ENCODE measurements at regions not wholly inside any gene's neighbourhood (a gene's known extent, or its start where the extent isn't known, plus 50 kb on each side); places are given as distances from the start of the nearest gene placed in this dataset.

DNA sequence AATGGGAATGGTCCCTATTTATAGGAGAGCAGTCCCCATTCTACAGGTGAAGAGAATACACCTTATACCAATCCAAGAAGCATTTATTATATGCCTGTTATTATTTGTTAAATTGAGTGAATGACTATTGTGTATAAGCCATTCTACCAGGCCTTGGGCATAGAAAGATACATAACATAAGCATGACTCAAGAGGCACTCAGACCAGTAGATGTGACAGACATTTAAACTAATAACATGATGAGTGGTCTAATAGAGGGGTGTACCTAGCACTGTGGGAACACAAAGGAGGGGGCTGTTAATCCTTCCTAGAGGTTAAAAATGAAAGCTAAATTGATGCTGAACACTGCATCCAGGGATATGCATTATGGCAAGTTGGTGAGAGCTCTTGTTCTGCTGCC lies 145.0 kb upstream of the TNC start:
- H2BK15ac ChIP-seq (replicated peaks; ENCODE audit: low read depth): no peak overlapping the region
- no peak overlapping the region for H4K5ac ChIP-seq (ENCODE audit: low read length)
- no peak overlapping the region for H3K4ac ChIP-seq (ENCODE audit: low read depth, low read length)
- H2BK5ac ChIP-seq (ENCODE audit: low read length): no peak overlapping the region
- no peak overlapping the region for H3K27ac ChIP-seq (ENCODE audit: low read depth, low read length)
- no peak overlapping the region for H4K8ac ChIP-seq (ENCODE audit: low read depth, low read length)
- no peaks in the 10 kb centered on the region for H3K79me2 ChIP-seq (ENCODE audit: control insufficient read depth, insufficient read depth, low read length)
- no peak overlapping the region for H2BK120ac ChIP-seq (ENCODE audit: low read depth, low read length)
- H3K79me1 ChIP-seq (ENCODE audit: low read length): no peaks in the 10 kb centered on the region
- no peak overlapping the region for H3K23ac ChIP-seq (ENCODE audit: low read length)
- H3K4me1 ChIP-seq (ENCODE audit: control insufficient read depth, low read depth, low read length): no peaks in the 10 kb centered on the region
- no peak for DNase-seq
- no peak overlapping the region for H3K4me3 ChIP-seq (ENCODE audit: low read length)
- H3K27me3 ChIP-seq (ENCODE audit: insufficient read depth, low read length, poor library complexity): no peaks in the 10 kb centered on the region
- no peak overlapping the region for H3K18ac ChIP-seq (ENCODE audit: low read length)
- H2AK5ac ChIP-seq (ENCODE audit: low read length): no peak overlapping the region
- no peak overlapping the region for H3K56ac ChIP-seq (ENCODE audit: low read length)
- no peaks in the 10 kb centered on the region for H3K36me3 ChIP-seq (ENCODE audit: control insufficient read depth, insufficient read depth, low read length)
- H3K4me2 ChIP-seq (ENCODE audit: low read length): no peak overlapping the region
- no peak overlapping the region for H3K9ac ChIP-seq (ENCODE audit: low read length)

- Histone ChIP-seq H2BK120ac (ENCODE audit: low read depth, low read length) (no peak overlapping the region), H2BK15ac (replicated peaks; ENCODE audit: low read depth) (no peak overlapping the region), H3K27me3 (ENCODE audit: insufficient read depth, low read length, poor library complexity) (no peaks in the 10 kb centered on the region), H3K36me3 (ENCODE audit: control insufficient read depth, insufficient read depth, low read length) (no peaks in the 10 kb centered on the region), H3K9ac (ENCODE audit: low read length) (no peak overlapping the region), H2AK5ac (ENCODE audit: low read length) (no peak overlapping the region), H3K56ac (ENCODE audit: low read length) (no peak overlapping the region), H3K4me2 (ENCODE audit: low read length) (no peak overlapping the region), H3K27ac (ENCODE audit: low read depth, low read length) (no peak overlapping the region), H3K4me1 (ENCODE audit: control insufficient read depth, low read depth, low read length) (no peaks in the 10 kb centered on the region), H3K18ac (ENCODE audit: low read length) (no peak overlapping the region), H4K8ac (ENCODE audit: low read depth, low read length) (no peak overlapping the region), H3K79me2 (ENCODE audit: control insufficient read depth, insufficient read depth, low read length) (no peaks in the 10 kb centered on the region), H3K23ac (ENCODE audit: low read length) (no peak overlapping the region), H3K4ac (ENCODE audit: low read depth, low read length) (no peak overlapping the region), H2BK5ac (ENCODE audit: low read length) (no peak overlapping the region), H3K79me1 (ENCODE audit: low read length) (no peaks in the 10 kb centered on the region), H4K5ac (ENCODE audit: low read length) (no peak overlapping the region), H3K4me3 (ENCODE audit: low read length) (no peak overlapping the region)
- no peak for DNase-seq
- no CpG with 5 or more reads among the region's 2 CpGs for WGBS (ENCODE audit: extremely low coverage, insufficient coverage, low lambda C conversion rate)
Measured at GRCh38 chr9:115263371-115264075, 145.6 kb upstream of the TNC start.

DNA sequence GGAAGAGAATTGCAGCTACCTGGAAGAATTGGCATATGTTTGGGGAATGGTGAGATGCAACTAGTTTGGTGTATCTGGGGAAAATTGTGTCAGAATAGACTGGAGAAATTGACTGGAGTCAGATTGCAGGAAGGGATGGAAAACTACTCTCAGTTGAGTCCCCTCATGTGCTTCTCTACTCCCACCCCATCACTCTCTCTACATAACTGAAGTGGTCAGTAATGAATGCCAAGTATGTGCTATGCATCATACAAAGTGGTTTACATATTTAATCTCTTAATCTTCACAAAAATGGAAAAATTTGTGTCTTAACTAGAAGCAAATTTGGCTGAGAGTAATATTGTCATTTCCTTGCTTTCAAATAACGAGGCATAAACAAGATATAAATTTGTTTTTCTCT lies 146.4 kb upstream of the TNC start:
- H2BK5ac ChIP-seq (ENCODE audit: low read length): no peak overlapping the region
- H3K18ac ChIP-seq (ENCODE audit: low read length): no peak overlapping the region
- no peak overlapping the region for H3K9ac ChIP-seq (ENCODE audit: low read length)
- H3K27me3 ChIP-seq (ENCODE audit: insufficient read depth, low read length, poor library complexity): no peaks in the 10 kb centered on the region
- H3K79me2 ChIP-seq (ENCODE audit: control insufficient read depth, insufficient read depth, low read length): no peaks in the 10 kb centered on the region
- H2BK15ac ChIP-seq (replicated peaks; ENCODE audit: low read depth): no peak overlapping the region
- no CpG with 5 or more reads among the region's 1 CpG for WGBS (ENCODE audit: extremely low coverage, insufficient coverage, low lambda C conversion rate)
- H3K4me2 ChIP-seq (ENCODE audit: low read length): no peak overlapping the region
- H4K8ac ChIP-seq (ENCODE audit: low read depth, low read length): no peak overlapping the region
- H3K36me3 ChIP-seq (ENCODE audit: control insufficient read depth, insufficient read depth, low read length): no peaks in the 10 kb centered on the region
- H2BK120ac ChIP-seq (ENCODE audit: low read depth, low read length): no peak overlapping the region
- no peak overlapping the region for H2AK5ac ChIP-seq (ENCODE audit: low read length)
- no peak overlapping the region for H3K4me3 ChIP-seq (ENCODE audit: low read length)
- no peak overlapping the region for H3K23ac ChIP-seq (ENCODE audit: low read length)
- no peak overlapping the region for H3K4ac ChIP-seq (ENCODE audit: low read depth, low read length)
- no peaks in the 10 kb centered on the region for H3K4me1 ChIP-seq (ENCODE audit: control insufficient read depth, low read depth, low read length)
- H3K79me1 ChIP-seq (ENCODE audit: low read length): no peaks in the 10 kb centered on the region
- no peak for DNase-seq
- H3K56ac ChIP-seq (ENCODE audit: low read length): no peak overlapping the region
- H3K27ac ChIP-seq (ENCODE audit: low read depth, low read length): no peak overlapping the region
- no peak overlapping the region for H4K5ac ChIP-seq (ENCODE audit: low read length)

GRCh38 chr9:115267790-115268189 lies 149.8 kb upstream of the TNC start:
- H4K8ac ChIP-seq (ENCODE audit: low read depth, low read length): no peak overlapping the region
- H2AK5ac ChIP-seq (ENCODE audit: low read length): no peak overlapping the region
- H3K36me3 ChIP-seq (ENCODE audit: control insufficient read depth, insufficient read depth, low read length): no peaks in the 10 kb centered on the region
- no peak overlapping the region for H2BK120ac ChIP-seq (ENCODE audit: low read depth, low read length)
- H3K79me2 ChIP-seq (ENCODE audit: control insufficient read depth, insufficient read depth, low read length): no peaks in the 10 kb centered on the region
- H3K9ac ChIP-seq (ENCODE audit: low read length): no peak overlapping the region
- no peak overlapping the region for H3K4me2 ChIP-seq (ENCODE audit: low read length)
- no peaks in the 10 kb centered on the region for H3K79me1 ChIP-seq (ENCODE audit: low read length)
- WGBS (ENCODE audit: extremely low coverage, insufficient coverage, low lambda C conversion rate): 100% methylated on average over 1 of the region's 3 CpGs
- H3K56ac ChIP-seq (ENCODE audit: low read length): no peak overlapping the region
- no peaks in the 10 kb centered on the region for H3K4me1 ChIP-seq (ENCODE audit: control insufficient read depth, low read depth, low read length)
- no peaks in the 10 kb centered on the region for H3K27me3 ChIP-seq (ENCODE audit: insufficient read depth, low read length, poor library complexity)
- no peak overlapping the region for H2BK15ac ChIP-seq (replicated peaks; ENCODE audit: low read depth)
- H3K27ac ChIP-seq (ENCODE audit: low read depth, low read length): no peak overlapping the region
- H3K4ac ChIP-seq (ENCODE audit: low read depth, low read length): no peak overlapping the region
- no peak overlapping the region for H2BK5ac ChIP-seq (ENCODE audit: low read length)
- no peak overlapping the region for H3K4me3 ChIP-seq (ENCODE audit: low read length)
- H3K23ac ChIP-seq (ENCODE audit: low read length): no peak overlapping the region
- no peak overlapping the region for H4K5ac ChIP-seq (ENCODE audit: low read length)
- no peak overlapping the region for H3K18ac ChIP-seq (ENCODE audit: low read length)
- peak; percentile 38 for DNase-seq

- Histone ChIP-seq H3K56ac (ENCODE audit: low read length) (no peak overlapping the region), H3K9ac (ENCODE audit: low read length) (no peak overlapping the region), H3K36me3 (ENCODE audit: control insufficient read depth, insufficient read depth, low read length) (no peaks in the 10 kb centered on the region), H3K79me1 (ENCODE audit: low read length) (no peaks in the 10 kb centered on the region), H2AK5ac (ENCODE audit: low read length) (no peak overlapping the region), H3K18ac (ENCODE audit: low read length) (no peak overlapping the region), H3K23ac (ENCODE audit: low read length) (no peak overlapping the region), H2BK120ac (ENCODE audit: low read depth, low read length) (no peak overlapping the region), H3K4ac (ENCODE audit: low read depth, low read length) (no peak overlapping the region), H3K27me3 (ENCODE audit: insufficient read depth, low read length, poor library complexity) (no peaks in the 10 kb centered on the region), H3K27ac (ENCODE audit: low read depth, low read length) (no peak overlapping the region), H4K8ac (ENCODE audit: low read depth, low read length) (no peak overlapping the region), H3K4me1 (ENCODE audit: control insufficient read depth, low read depth, low read length) (peaks cover 3% of the 10 kb centered on the region), H3K79me2 (ENCODE audit: control insufficient read depth, insufficient read depth, low read length) (no peaks in the 10 kb centered on the region), H3K4me3 (ENCODE audit: low read length) (no peak overlapping the region), H2BK5ac (ENCODE audit: low read length) (no peak overlapping the region), H4K5ac (ENCODE audit: low read length) (no peak overlapping the region), H2BK15ac (replicated peaks; ENCODE audit: low read depth) (no peak overlapping the region), H3K4me2 (ENCODE audit: low read length) (no peak overlapping the region)
- no peak for DNase-seq
- no CpG with 5 or more reads among the region's 5 CpGs for WGBS (ENCODE audit: extremely low coverage, insufficient coverage, low lambda C conversion rate)
Measured at GRCh38 chr9:115275753-115276152, 157.8 kb upstream of the TNC start.

- H4K5ac ChIP-seq (ENCODE audit: low read length): no peak overlapping the region
- no peak overlapping the region for H2AK5ac ChIP-seq (ENCODE audit: low read length)
- no peak overlapping the region for H3K56ac ChIP-seq (ENCODE audit: low read length)
- no peak overlapping the region for H3K27ac ChIP-seq (ENCODE audit: low read depth, low read length)
- H3K4me2 ChIP-seq (ENCODE audit: low read length): no peak overlapping the region
- no peak overlapping the region for H2BK15ac ChIP-seq (replicated peaks; ENCODE audit: low read depth)
- H3K23ac ChIP-seq (ENCODE audit: low read length): no peak overlapping the region
- H3K9ac ChIP-seq (ENCODE audit: low read length): no peak overlapping the region
- no peaks in the 10 kb centered on the region for H3K79me2 ChIP-seq (ENCODE audit: control insufficient read depth, insufficient read depth, low read length)
- no peaks in the 10 kb centered on the region for H3K27me3 ChIP-seq (ENCODE audit: insufficient read depth, low read length, poor library complexity)
- no peak overlapping the region for H3K4ac ChIP-seq (ENCODE audit: low read depth, low read length)
- H3K36me3 ChIP-seq (ENCODE audit: control insufficient read depth, insufficient read depth, low read length): no peaks in the 10 kb centered on the region
- H2BK5ac ChIP-seq (ENCODE audit: low read length): no peak overlapping the region
- DNase-seq: no peak
- H3K79me1 ChIP-seq (ENCODE audit: low read length): no peaks in the 10 kb centered on the region
- H3K4me1 ChIP-seq (ENCODE audit: control insufficient read depth, low read depth, low read length): peaks cover 3% of the 10 kb centered on the region
- H2BK120ac ChIP-seq (ENCODE audit: low read depth, low read length): no peak overlapping the region
- no peak overlapping the region for H4K8ac ChIP-seq (ENCODE audit: low read depth, low read length)
- no peak overlapping the region for H3K18ac ChIP-seq (ENCODE audit: low read length)
- no peak overlapping the region for H3K4me3 ChIP-seq (ENCODE audit: low read length)
- no CpG with 5 or more reads among the region's 2 CpGs for WGBS (ENCODE audit: extremely low coverage, insufficient coverage, low lambda C conversion rate)
Measured at GRCh38 chr9:115276621-115277020, 158.7 kb upstream of the TNC start.
